GM12878 (cell line): ENCODE measurements at regions not wholly inside any gene's neighbourhood (a gene's known extent, or its start where the extent isn't known, plus 50 kb on each side); places are given as distances from the start of the nearest gene placed in this dataset.

Experiments used
- BHLHE40 ChIP-seq, 2 experiments: fragments of 450-650 bp in 1 of 2; IDR thresholded peaks; 2 replicates each; pipeline ENCODE4 v1.6.1; 2011 to 2017; ENCODE audit warnings: low read depth in 2 of 2, borderline replicate concordance in 1 of 2, improper control_type of control experiment in 1 of 2, low read length in 1 of 2, mild to moderate bottlenecking in 1 of 2
- CBX5 ChIP-seq: sonication (generic); IDR thresholded peaks from 2 replicates; pipeline ENCODE4 v1.6.1; 2016; ENCODE audit warnings: low read depth, moderate library complexity, mild to moderate bottlenecking, inconsistent platforms
- CHD4 ChIP-seq: fragments of 200-600 bp; sonication (generic); IDR thresholded peaks from 2 replicates; pipeline ENCODE4 v1.6.1; 2016; ENCODE audit warnings: mild to moderate bottlenecking
- CREB1 ChIP-seq: IDR thresholded peaks from 2 replicates; pipeline ENCODE4 v1.6.1; 2012; ENCODE audit warnings: low read depth, mild to moderate bottlenecking, inconsistent platforms
- E2F8 ChIP-seq: fragments of 450-650 bp; IDR thresholded peaks from 2 replicates; pipeline ENCODE4 v1.6.1; 2018; ENCODE audit warnings: mild to moderate bottlenecking, low read depth, moderate library complexity; ENCODE audit not compliant: partially characterized antibody
- E4F1 ChIP-seq: fragments of 450-650 bp; IDR thresholded peaks from 2 replicates; pipeline ENCODE4 v1.6.1; 2018; ENCODE audit warnings: borderline replicate concordance, mild to moderate bottlenecking; ENCODE audit not compliant: partially characterized antibody
- EED ChIP-seq: sonication (generic); IDR thresholded peaks from 2 replicates; pipeline ENCODE4 v1.6.1; 2016; ENCODE audit warnings: antibody characterized with exemption, low read depth
- GATAD2B ChIP-seq: fragments of 450-650 bp; conservative IDR thresholded peaks from 2 replicates; pipeline ENCODE4 v1.6.1; 2017; ENCODE audit warnings: low read depth, mild to moderate bottlenecking, moderate library complexity
- HCFC1 ChIP-seq: fragments of 150-350 bp; IDR thresholded peaks from 2 replicates; pipeline ENCODE4 v1.6.1; 2014; ENCODE audit warnings: low read length
- HDAC6 ChIP-seq: fragments of 200-600 bp; sonication (generic); IDR thresholded peaks from one replicate; pipeline ENCODE4 v1.8.0; 2017; ENCODE audit warnings: antibody characterized with exemption; ENCODE audit not compliant: unreplicated experiment
- JUND ChIP-seq: IDR thresholded peaks from 2 replicates; pipeline ENCODE4 v1.6.1; 2012; ENCODE audit warnings: low read depth, mild to moderate bottlenecking, low read length, improper control_type of control experiment, moderate library complexity
- NFIC ChIP-seq: IDR thresholded peaks from 2 replicates; pipeline ENCODE4 v1.6.1; 2012; ENCODE audit warnings: low read depth, mild to moderate bottlenecking, inconsistent platforms, low read length, moderate library complexity
- RB1 ChIP-seq: fragments of 450-650 bp; formaldehyde crosslinking; IDR thresholded peaks from 2 replicates; pipeline ENCODE4 v1.6.1; 2017; ENCODE audit warnings: mild to moderate bottlenecking, borderline replicate concordance
- RUNX3 ChIP-seq: IDR thresholded peaks from 2 replicates; pipeline ENCODE4 v1.6.1; 2012; ENCODE audit warnings: low read length, inconsistent platforms
- SIX5 ChIP-seq: IDR thresholded peaks from 2 replicates; pipeline ENCODE4 v1.6.1; 2011; ENCODE audit warnings: mild to moderate bottlenecking, low read depth, low read length, moderate library complexity; ENCODE audit not compliant: severe bottlenecking
- SMAD1 ChIP-seq: fragments of 450-650 bp; IDR thresholded peaks from 2 replicates; pipeline ENCODE4 v1.6.1; 2018; ENCODE audit warnings: mild to moderate bottlenecking, low read depth; ENCODE audit not compliant: partially characterized antibody
- SMAD5 ChIP-seq: IDR thresholded peaks from 2 replicates; pipeline ENCODE4 v1.6.1; 2016; ENCODE audit warnings: antibody characterized with exemption, low read depth
- SMARCA5 ChIP-seq: fragments of 450-650 bp; IDR thresholded peaks from 2 replicates; pipeline ENCODE4 v1.6.1; 2017; ENCODE audit warnings: mild to moderate bottlenecking
- SPI1 ChIP-seq: IDR thresholded peaks from 2 replicates; pipeline ENCODE4 v1.6.1; 2011; ENCODE audit warnings: low read depth, mild to moderate bottlenecking, low read length, moderate library complexity, borderline replicate concordance; ENCODE audit not compliant: insufficient read depth
- SREBF2 ChIP-seq: IDR thresholded peaks from 2 replicates; pipeline ENCODE4 v1.6.1; 2012; ENCODE audit warnings: mild to moderate bottlenecking, low read length
- STAT1 ChIP-seq: fragments of 450-650 bp; conservative IDR thresholded peaks from 2 replicates; pipeline ENCODE4 v1.6.1; 2014; ENCODE audit warnings: antibody characterized with exemption, mild to moderate bottlenecking
- STAT3 ChIP-seq: IDR thresholded peaks from 2 replicates; pipeline ENCODE4 v1.6.1; 2011; ENCODE audit warnings: low read depth, low read length, improper control_type of control experiment
- YY1 ChIP-seq: IDR thresholded peaks from 2 replicates; pipeline ENCODE4 v1.6.1; 2011; ENCODE audit warnings: low read depth, mild to moderate bottlenecking, low read length
- TF ChIP-seq, protein P1 (sequence below): fragments of 450-650 bp; IDR thresholded peaks from 2 replicates; pipeline ENCODE4 v1.6.1; 2017; ENCODE audit warnings: borderline replicate concordance
- TF ChIP-seq, protein P2 (sequence below): fragments of 150-350 bp; IDR thresholded peaks from 2 replicates; pipeline ENCODE4 v1.6.1; 2014; ENCODE audit warnings: mild to moderate bottlenecking, low read depth, low read length

- no peak for TF ChIP-seq E2F8
- no peak for TF ChIP-seq YY1
- TF ChIP-seq RB1, result peak; percentile 58; the same call in 1 of the 2 replicates
- TF ChIP-seq JUND, result peak; percentile 44; the same call in 1 of the 2 replicates
- TF ChIP-seq HCFC1, result no peak
- no peak for TF ChIP-seq SMARCA5
- TF ChIP-seq GATAD2B, result peak; percentile 72
- peak; percentile 91 for TF ChIP-seq EED
- peak; percentile 98 for TF ChIP-seq NFIC
- TF ChIP-seq CREB1, result peak; percentile 58; the same call in 1 of the 2 replicates
- no peak for TF ChIP-seq SMAD5
- TF ChIP-seq STAT3, result no peak
- TF ChIP-seq STAT1, result no peak
- no peak for TF ChIP-seq CHD4
- TF ChIP-seq RUNX3, result peak; percentile 91
- no peak for TF ChIP-seq SREBF2
- TF ChIP-seq E4F1, result no peak
- TF ChIP-seq, protein P1, sequence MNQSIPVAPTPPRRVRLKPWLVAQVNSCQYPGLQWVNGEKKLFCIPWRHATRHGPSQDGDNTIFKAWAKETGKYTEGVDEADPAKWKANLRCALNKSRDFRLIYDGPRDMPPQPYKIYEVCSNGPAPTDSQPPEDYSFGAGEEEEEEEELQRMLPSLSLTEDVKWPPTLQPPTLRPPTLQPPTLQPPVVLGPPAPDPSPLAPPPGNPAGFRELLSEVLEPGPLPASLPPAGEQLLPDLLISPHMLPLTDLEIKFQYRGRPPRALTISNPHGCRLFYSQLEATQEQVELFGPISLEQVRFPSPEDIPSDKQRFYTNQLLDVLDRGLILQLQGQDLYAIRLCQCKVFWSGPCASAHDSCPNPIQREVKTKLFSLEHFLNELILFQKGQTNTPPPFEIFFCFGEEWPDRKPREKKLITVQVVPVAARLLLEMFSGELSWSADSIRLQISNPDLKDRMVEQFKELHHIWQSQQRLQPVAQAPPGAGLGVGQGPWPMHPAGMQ, result no peak
- peak; percentile 54 to 75; a peak in 3 of 4 replicates for TF ChIP-seq BHLHE40 (IDR thresholded peaks at IDR 0.05; ENCODE audit: borderline replicate concordance in 1 of 2, low read depth in 2 of 2, low read length in 1 of 2)
- peak; percentile 84; the same call in 1 of the 2 replicates for TF ChIP-seq CBX5
- TF ChIP-seq, protein P2, sequence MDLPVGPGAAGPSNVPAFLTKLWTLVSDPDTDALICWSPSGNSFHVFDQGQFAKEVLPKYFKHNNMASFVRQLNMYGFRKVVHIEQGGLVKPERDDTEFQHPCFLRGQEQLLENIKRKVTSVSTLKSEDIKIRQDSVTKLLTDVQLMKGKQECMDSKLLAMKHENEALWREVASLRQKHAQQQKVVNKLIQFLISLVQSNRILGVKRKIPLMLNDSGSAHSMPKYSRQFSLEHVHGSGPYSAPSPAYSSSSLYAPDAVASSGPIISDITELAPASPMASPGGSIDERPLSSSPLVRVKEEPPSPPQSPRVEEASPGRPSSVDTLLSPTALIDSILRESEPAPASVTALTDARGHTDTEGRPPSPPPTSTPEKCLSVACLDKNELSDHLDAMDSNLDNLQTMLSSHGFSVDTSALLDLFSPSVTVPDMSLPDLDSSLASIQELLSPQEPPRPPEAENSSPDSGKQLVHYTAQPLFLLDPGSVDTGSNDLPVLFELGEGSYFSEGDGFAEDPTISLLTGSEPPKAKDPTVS, result no peak
- TF ChIP-seq SMAD1, result no peak
- TF ChIP-seq SIX5, result no peak
- TF ChIP-seq HDAC6, result no peak
- TF ChIP-seq SPI1, result no peak
Measured at GRCh38 chr1:75985827-75986226, 53.6 kb upstream of the ASB17 start (continued).
